Glutamatergic neuron (in vitro differentiated cells): ENCODE measurements at regions not wholly inside any gene's neighbourhood (a gene's known extent, or its start where the extent isn't known, plus 50 kb on each side); places are given as distances from the start of the nearest gene placed in this dataset.

ENCODE experiments used
- DNase-seq: peaks from one replicate; pipeline ENCODE4 v3.0.0; 2022
- H3K27ac Mint-ChIP-seq: one replicate; pipeline ENCODE4 v1.8.0; 2020; ENCODE audit warnings: mild to moderate bottlenecking, mixed read lengths, inconsistent platforms; ENCODE audit not compliant: unreplicated experiment
- H3K27me3 Mint-ChIP-seq: one replicate; pipeline ENCODE4 v1.8.0; 2020; ENCODE audit warnings: mild to moderate bottlenecking, moderate library complexity, mixed read lengths, inconsistent platforms; ENCODE audit not compliant: unreplicated experiment
- H3K36me3 Mint-ChIP-seq: one replicate; pipeline ENCODE4 v1.8.0; 2020; ENCODE audit warnings: mild to moderate bottlenecking, mixed read lengths, inconsistent platforms; ENCODE audit not compliant: unreplicated experiment
- H3K4me1 Mint-ChIP-seq: one replicate; pipeline ENCODE4 v1.8.0; 2020; ENCODE audit warnings: mild to moderate bottlenecking, low read depth, mixed read lengths, inconsistent platforms; ENCODE audit not compliant: unreplicated experiment
- H3K4me3 Mint-ChIP-seq: one replicate; pipeline ENCODE4 v1.8.0; 2020; ENCODE audit warnings: mild to moderate bottlenecking, mixed read lengths, inconsistent platforms; ENCODE audit not compliant: unreplicated experiment
- H3K9me3 Mint-ChIP-seq: one replicate; pipeline ENCODE4 v1.8.0; 2020; ENCODE audit warnings: mild to moderate bottlenecking, moderate library complexity, mixed read lengths, inconsistent platforms; ENCODE audit not compliant: unreplicated experiment
- TF ChIP-seq, protein P1 (sequence below): fragments of 200-600 bp; sonication (generic); IDR thresholded peaks from one replicate; pipeline ENCODE4 v1.5.0; 2021; ENCODE audit not compliant: partially characterized antibody, unreplicated experiment

DNA sequence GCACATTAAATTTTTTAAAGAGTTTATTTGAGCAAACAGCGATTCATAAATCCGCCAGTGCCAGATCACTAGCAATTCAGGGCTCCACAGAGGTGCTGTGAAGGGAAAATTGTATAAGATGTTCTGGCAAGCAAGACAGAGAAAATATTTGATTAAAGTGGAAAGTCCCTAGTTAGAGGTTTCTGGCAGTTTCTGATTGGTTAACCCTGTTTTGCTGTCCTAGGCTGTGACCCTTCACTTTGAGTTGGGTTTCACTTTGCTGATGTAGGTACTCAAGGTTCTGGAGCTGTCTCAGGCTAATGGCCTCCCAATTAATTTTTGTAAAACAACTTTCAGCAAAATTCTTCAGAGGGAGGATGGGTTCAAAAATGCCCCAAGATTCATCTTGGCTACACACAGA, 79.4 kb upstream of the NXPH1 start:
- no peaks in the 10 kb centered on the region for H3K36me3 Mint-ChIP-seq
- no peak overlapping the region for H3K4me3 Mint-ChIP-seq
- H3K27ac Mint-ChIP-seq = no peak overlapping the region
- DNase-seq = no peak
- no peaks in the 10 kb centered on the region for H3K27me3 Mint-ChIP-seq
- peaks cover 15% of the 10 kb centered on the region for H3K4me1 Mint-ChIP-seq
- H3K9me3 Mint-ChIP-seq = no peaks in the 10 kb centered on the region
- TF ChIP-seq, protein P1, sequence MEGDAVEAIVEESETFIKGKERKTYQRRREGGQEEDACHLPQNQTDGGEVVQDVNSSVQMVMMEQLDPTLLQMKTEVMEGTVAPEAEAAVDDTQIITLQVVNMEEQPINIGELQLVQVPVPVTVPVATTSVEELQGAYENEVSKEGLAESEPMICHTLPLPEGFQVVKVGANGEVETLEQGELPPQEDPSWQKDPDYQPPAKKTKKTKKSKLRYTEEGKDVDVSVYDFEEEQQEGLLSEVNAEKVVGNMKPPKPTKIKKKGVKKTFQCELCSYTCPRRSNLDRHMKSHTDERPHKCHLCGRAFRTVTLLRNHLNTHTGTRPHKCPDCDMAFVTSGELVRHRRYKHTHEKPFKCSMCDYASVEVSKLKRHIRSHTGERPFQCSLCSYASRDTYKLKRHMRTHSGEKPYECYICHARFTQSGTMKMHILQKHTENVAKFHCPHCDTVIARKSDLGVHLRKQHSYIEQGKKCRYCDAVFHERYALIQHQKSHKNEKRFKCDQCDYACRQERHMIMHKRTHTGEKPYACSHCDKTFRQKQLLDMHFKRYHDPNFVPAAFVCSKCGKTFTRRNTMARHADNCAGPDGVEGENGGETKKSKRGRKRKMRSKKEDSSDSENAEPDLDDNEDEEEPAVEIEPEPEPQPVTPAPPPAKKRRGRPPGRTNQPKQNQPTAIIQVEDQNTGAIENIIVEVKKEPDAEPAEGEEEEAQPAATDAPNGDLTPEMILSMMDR = no peak

DNA sequence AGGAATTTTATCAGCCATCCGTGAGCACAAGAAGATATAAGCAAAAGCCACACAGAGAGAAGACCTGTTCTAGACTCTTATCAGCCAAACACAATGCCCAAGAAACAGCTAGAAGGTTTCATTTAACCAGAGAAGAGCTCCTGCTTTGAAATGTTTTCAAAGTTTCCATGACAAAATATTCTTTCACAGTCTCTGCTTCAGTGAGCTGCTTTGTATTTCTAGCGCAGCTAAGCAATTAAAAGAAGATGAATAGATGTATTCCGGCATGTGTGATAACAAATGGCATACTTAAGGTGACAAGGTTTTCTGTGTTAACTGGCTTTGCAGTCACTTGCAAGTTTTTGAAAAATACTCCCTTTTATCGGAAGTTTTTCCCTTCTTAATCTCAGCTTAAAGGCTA, 78.9 kb upstream of the NXPH1 start:
- Mint-ChIP-seq H3K27me3 (no peaks in the 10 kb centered on the region), H3K9me3 (no peaks in the 10 kb centered on the region), H3K4me1 (peaks cover 18% of the 10 kb centered on the region), H3K36me3 (no peaks in the 10 kb centered on the region), H3K4me3 (no peak overlapping the region), H3K27ac (no peak overlapping the region)
- TF ChIP-seq, protein P1 = no peak
- DNase-seq = no peak

- TF ChIP-seq, protein P1 = no peak
- DNase-seq = no peak
- Mint-ChIP-seq H3K4me1 (peaks cover 18% of the 10 kb centered on the region), H3K36me3 (no peaks in the 10 kb centered on the region), H3K27ac (no peak overlapping the region), H3K4me3 (no peak overlapping the region), H3K9me3 (no peaks in the 10 kb centered on the region), H3K27me3 (no peaks in the 10 kb centered on the region)
Observed at GRCh38 chr7:8356071-8356470, 77.3 kb upstream of the NXPH1 start.

DNA sequence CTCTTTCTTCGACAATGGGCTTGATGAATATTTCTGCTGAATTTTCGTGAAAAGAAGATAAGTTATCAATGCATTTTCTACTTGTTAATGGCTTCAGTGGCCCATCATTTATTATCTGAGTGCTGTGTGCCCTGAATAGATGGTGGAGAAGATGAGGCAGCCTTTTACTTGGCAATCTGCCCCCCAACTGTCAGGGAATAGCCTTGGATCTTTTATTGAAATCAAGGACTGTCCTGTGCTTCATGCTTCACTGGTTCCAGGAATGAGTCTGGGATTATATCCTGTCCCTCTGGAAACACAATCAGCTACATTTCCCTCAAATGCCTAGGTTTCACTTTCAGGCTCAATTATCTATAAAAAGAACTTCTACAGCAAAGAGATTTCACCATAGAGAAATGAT, 75.9 kb upstream of the NXPH1 start:
- TF ChIP-seq, protein P1 = no peak
- no peak for DNase-seq
- H3K4me3 Mint-ChIP-seq = no peak overlapping the region
- peaks cover 18% of the 10 kb centered on the region for H3K4me1 Mint-ChIP-seq
- no peaks in the 10 kb centered on the region for H3K36me3 Mint-ChIP-seq
- H3K9me3 Mint-ChIP-seq = no peaks in the 10 kb centered on the region
- H3K27ac Mint-ChIP-seq = peak overlapping the region; percentile 36
- H3K27me3 Mint-ChIP-seq = no peaks in the 10 kb centered on the region

DNA sequence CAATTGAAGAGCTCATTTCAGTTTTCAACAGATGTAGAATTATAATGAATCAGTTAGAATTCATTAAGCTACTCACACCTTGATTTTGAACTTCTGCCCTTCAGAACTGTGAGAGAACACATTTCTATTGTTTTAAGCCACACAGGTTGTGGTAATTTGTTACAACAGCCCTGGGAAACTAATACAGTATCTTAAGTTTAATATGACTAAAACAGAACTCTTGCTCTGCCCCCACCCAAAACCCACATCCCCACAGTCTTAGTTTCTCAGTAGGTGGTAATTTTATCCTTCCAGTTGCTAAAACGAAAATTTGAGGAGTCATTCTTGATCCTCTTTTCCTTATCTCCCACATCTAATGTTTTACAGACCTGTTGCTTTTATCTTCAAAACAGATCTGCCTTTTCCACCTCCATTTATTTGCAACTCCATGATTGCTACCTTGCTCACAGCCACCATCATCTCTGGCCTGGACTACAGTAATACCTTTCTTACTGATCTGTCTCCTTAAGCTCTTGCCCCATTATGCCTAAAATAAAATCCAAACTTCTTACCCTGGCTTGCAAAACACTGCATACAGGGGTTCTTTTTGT, 72.8 kb upstream of the NXPH1 start:
- TF ChIP-seq, protein P1 = no peak
- H3K27ac Mint-ChIP-seq = no peak overlapping the region
- no peaks in the 10 kb centered on the region for H3K27me3 Mint-ChIP-seq
- DNase-seq = no peak
- peaks cover 24% of the 10 kb centered on the region for H3K4me1 Mint-ChIP-seq
- H3K9me3 Mint-ChIP-seq = no peaks in the 10 kb centered on the region
- H3K36me3 Mint-ChIP-seq = no peaks in the 10 kb centered on the region
- H3K4me3 Mint-ChIP-seq = no peak overlapping the region
